ENCODE measurements at regions not wholly inside any gene's neighbourhood (a gene's known extent, or its start where the extent isn't known, plus 50 kb on each side); places are given as distances from the start of the nearest gene placed in this dataset.

GRCh38 chr9:13535141-13535540 is 255.6 kb upstream of the MPDZ start:
- H3K27ac Mint-ChIP-seq = no peak overlapping the region
- no peaks in the 10 kb centered on the region for H3K36me3 Mint-ChIP-seq
- ATAC-seq (no peak), DNase-seq (ENCODE audit: low spot score in 2 of 2) (no peak)
- no peak overlapping the region for H3K4me3 Mint-ChIP-seq
- peaks cover 23% of the 10 kb centered on the region for H3K9me3 Mint-ChIP-seq
- no peaks in the 10 kb centered on the region for H3K4me1 Mint-ChIP-seq

- H3K4me1 Mint-ChIP-seq = no peaks in the 10 kb centered on the region
- peaks cover 23% of the 10 kb centered on the region for H3K9me3 Mint-ChIP-seq
Observed at GRCh38 chr9:13534006-13534405, 254.5 kb upstream of the MPDZ start.

GRCh38 chr9:13532407-13532806 is 252.9 kb upstream of the MPDZ start:
- DNase-seq (ENCODE audit: low spot score in 2 of 2) = no peak
- Mint-ChIP-seq H3K4me3 (no peak overlapping the region), H3K4me1 (no peaks in the 10 kb centered on the region), H3K27ac (no peak overlapping the region), H3K36me3 (no peaks in the 10 kb centered on the region), H3K9me3 (peaks cover 25% of the 10 kb centered on the region)
- ATAC-seq = no peak

More at GRCh38 chr9:13534006-13534405, 254.5 kb upstream of the MPDZ start:
- DNase-seq (ENCODE audit: low spot score in 2 of 2) (no peak), ATAC-seq (no peak)
- Mint-ChIP-seq H3K4me3 (no peak overlapping the region), H3K27ac (no peak overlapping the region), H3K36me3 (no peaks in the 10 kb centered on the region)

GRCh38 chr9:13529321-13530104 is 250.0 kb upstream of the MPDZ start:
- no peak for ATAC-seq
- Mint-ChIP-seq H3K36me3 (no peaks in the 10 kb centered on the region), H3K4me3 (no peak overlapping the region), H3K9me3 (peaks cover 23% of the 10 kb centered on the region), H3K27ac (no peak overlapping the region), H3K4me1 (no peaks in the 10 kb centered on the region)
- no peak for DNase-seq (ENCODE audit: low spot score in 2 of 2)

- Mint-ChIP-seq H3K27ac (no peak overlapping the region), H3K36me3 (no peaks in the 10 kb centered on the region), H3K4me3 (no peak overlapping the region), H3K4me1 (no peaks in the 10 kb centered on the region), H3K9me3 (peaks cover 10% of the 10 kb centered on the region)
- DNase-seq (ENCODE audit: low spot score in 2 of 2) (no peak), ATAC-seq (no peak)
Observed at GRCh38 chr9:13524245-13524644, 244.8 kb upstream of the MPDZ start.

- H3K27ac Mint-ChIP-seq = no peak overlapping the region
- no peaks in the 10 kb centered on the region for H3K36me3 Mint-ChIP-seq
- H3K9me3 Mint-ChIP-seq = peaks cover 13% of the 10 kb centered on the region
- ATAC-seq = no peak
- H3K4me3 Mint-ChIP-seq = no peak overlapping the region
- H3K4me1 Mint-ChIP-seq = no peaks in the 10 kb centered on the region
- DNase-seq (ENCODE audit: low spot score in 2 of 2) = no peak
Observed at GRCh38 chr9:13520069-13520468, 240.6 kb upstream of the MPDZ start.

- no peaks in the 10 kb centered on the region for H3K4me1 Mint-ChIP-seq
- peaks cover 18% of the 10 kb centered on the region for H3K9me3 Mint-ChIP-seq
- no peak overlapping the region for H3K27ac Mint-ChIP-seq
- no peaks in the 10 kb centered on the region for H3K36me3 Mint-ChIP-seq
- H3K4me3 Mint-ChIP-seq = no peak overlapping the region
- DNase-seq (ENCODE audit: low spot score in 2 of 2) = no peak
- ATAC-seq = no peak
Observed at GRCh38 chr9:13513716-13514444, 234.4 kb upstream of the MPDZ start.

GRCh38 chr9:13513286-13513685 is 233.8 kb upstream of the MPDZ start:
- Mint-ChIP-seq H3K9me3 (peaks cover 18% of the 10 kb centered on the region), H3K4me3 (no peak overlapping the region), H3K4me1 (no peaks in the 10 kb centered on the region), H3K27ac (no peak overlapping the region), H3K36me3 (no peaks in the 10 kb centered on the region)
- DNase-seq (ENCODE audit: low spot score in 2 of 2) (no peak), ATAC-seq (no peak)

- Mint-ChIP-seq H3K4me3 (no peak overlapping the region), H3K27ac (no peak overlapping the region), H3K9me3 (peaks cover 15% of the 10 kb centered on the region), H3K4me1 (no peaks in the 10 kb centered on the region), H3K36me3 (no peaks in the 10 kb centered on the region)
- no peak for ATAC-seq
- DNase-seq (ENCODE audit: low spot score in 2 of 2) = no peak
Observed at GRCh38 chr9:13508681-13509080, 229.2 kb upstream of the MPDZ start.

GRCh38 chr9:13508086-13508485 is 228.6 kb upstream of the MPDZ start:
- no peak for DNase-seq (ENCODE audit: low spot score in 2 of 2)
- ATAC-seq = no peak
- H3K4me3 Mint-ChIP-seq = no peak overlapping the region
- H3K36me3 Mint-ChIP-seq = no peaks in the 10 kb centered on the region
- no peaks in the 10 kb centered on the region for H3K4me1 Mint-ChIP-seq
- H3K9me3 Mint-ChIP-seq = peaks cover 17% of the 10 kb centered on the region
- no peak overlapping the region for H3K27ac Mint-ChIP-seq

GRCh38 chr9:13505797-13506196 is 226.3 kb upstream of the MPDZ start:
- ATAC-seq (no peak), DNase-seq (ENCODE audit: low spot score in 2 of 2) (no peak)
- peaks cover 17% of the 10 kb centered on the region for H3K9me3 Mint-ChIP-seq
- H3K27ac Mint-ChIP-seq = no peak overlapping the region
- H3K36me3 Mint-ChIP-seq = no peaks in the 10 kb centered on the region
- no peak overlapping the region for H3K4me3 Mint-ChIP-seq
- no peaks in the 10 kb centered on the region for H3K4me1 Mint-ChIP-seq

- Mint-ChIP-seq H3K4me1 (no peaks in the 10 kb centered on the region), H3K36me3 (no peaks in the 10 kb centered on the region), H3K9me3 (peaks cover 16% of the 10 kb centered on the region), H3K4me3 (no peak overlapping the region), H3K27ac (no peak overlapping the region)
- DNase-seq (ENCODE audit: low spot score in 2 of 2) = no peak
- ATAC-seq = no peak
Observed at GRCh38 chr9:13503599-13503998, 224.1 kb upstream of the MPDZ start.

- Mint-ChIP-seq H3K9me3 (peaks cover 16% of the 10 kb centered on the region), H3K27ac (no peak overlapping the region), H3K36me3 (no peaks in the 10 kb centered on the region), H3K4me1 (no peaks in the 10 kb centered on the region), H3K4me3 (no peak overlapping the region)
- DNase-seq (ENCODE audit: low spot score in 2 of 2) (no peak), ATAC-seq (no peak)
Observed at GRCh38 chr9:13502484-13502883, 223.0 kb upstream of the MPDZ start.

GRCh38 chr9:13501018-13501417 is 221.5 kb upstream of the MPDZ start:
- DNase-seq (ENCODE audit: low spot score in 2 of 2) (no peak), ATAC-seq (no peak)
- peaks cover 11% of the 10 kb centered on the region for H3K9me3 Mint-ChIP-seq
- no peaks in the 10 kb centered on the region for H3K36me3 Mint-ChIP-seq
- no peak overlapping the region for H3K4me3 Mint-ChIP-seq
- H3K4me1 Mint-ChIP-seq = no peaks in the 10 kb centered on the region
- H3K27ac Mint-ChIP-seq = no peak overlapping the region

- peaks cover 18% of the 10 kb centered on the region for H3K9me3 Mint-ChIP-seq
- H3K4me1 Mint-ChIP-seq = no peaks in the 10 kb centered on the region
- no peak for DNase-seq (ENCODE audit: low spot score in 2 of 2)
- no peak for ATAC-seq
- H3K4me3 Mint-ChIP-seq = no peak overlapping the region
- no peaks in the 10 kb centered on the region for H3K36me3 Mint-ChIP-seq
- H3K27ac Mint-ChIP-seq = no peak overlapping the region
Observed at GRCh38 chr9:13500034-13500433, 220.5 kb upstream of the MPDZ start.

- H3K36me3 Mint-ChIP-seq = no peaks in the 10 kb centered on the region
- H3K4me3 Mint-ChIP-seq = no peak overlapping the region
- no peaks in the 10 kb centered on the region for H3K4me1 Mint-ChIP-seq
Observed at GRCh38 chr9:13493697-13494096, 214.2 kb upstream of the MPDZ start.

More at GRCh38 chr9:13493697-13494096, 214.2 kb upstream of the MPDZ start:
- no peak for DNase-seq (ENCODE audit: low spot score in 2 of 2)
- H3K9me3 Mint-ChIP-seq = peaks cover 8% of the 10 kb centered on the region
- ATAC-seq = no peak
- no peak overlapping the region for H3K27ac Mint-ChIP-seq
